G401 (cell line): ENCODE measurements at regions not wholly inside any gene's neighbourhood (a gene's known extent, or its start where the extent isn't known, plus 50 kb on each side); places are given as distances from the start of the nearest gene placed in this dataset.
"Not testable (repeated sequence)": the region's sequence is repeated elsewhere in the genome, so short reads cannot be mapped to it uniquely, and the experiment has no call there.

Source experiments
- DNase-seq: peaks from one replicate; pipeline ENCODE4 v3.0.0-alpha.2; 2015; ENCODE audit warnings: low spot score
- in situ Hi-C: cut with HindIII; loops from 2 replicates; pipeline ENCODE4 v1.10.0; 2016; ENCODE audit warnings: low sequenced_read_pairs, mixed read lengths

GRCh38 chr6:7000825-7001777 is 106.7 kb upstream of the RREB1 start:
- in situ Hi-C loops, result no loop called here
- DNase-seq, result no peak

GRCh38 chr6:7003041-7003440 is 104.7 kb upstream of the RREB1 start:
- DNase-seq, result no peak
- in situ Hi-C loops, result no loop called here

- no peak for DNase-seq
- in situ Hi-C loops, result no loop called here
These were observed 103.0 kb upstream of the RREB1 start for GRCh38 chr6:7004581-7005297.

- no peak for DNase-seq
- in situ Hi-C loops, result no loop called here
These were observed 101.1 kb upstream of the RREB1 start for GRCh38 chr6:7006515-7007191.

GRCh38 chr6:7008451-7008988 is 99.2 kb upstream of the RREB1 start:
- no peak for DNase-seq
- in situ Hi-C loops, result no loop called here

- no peak for DNase-seq
- in situ Hi-C loops, result no loop called here
These were observed 91.5 kb upstream of the RREB1 start for GRCh38 chr6:7016226-7016625.

- in situ Hi-C loops, result no loop called here
- no peak for DNase-seq
These were observed 86.5 kb upstream of the RREB1 start for GRCh38 chr6:7021301-7021700.

- no peak for DNase-seq
- in situ Hi-C loops, result no loop called here
These were observed 81.9 kb upstream of the RREB1 start for GRCh38 chr6:7025861-7026260.

- DNase-seq, in situ Hi-C loops: not testable (repeated sequence)
These were observed 78.8 kb upstream of the RREB1 start for GRCh38 chr6:7028963-7029362.

GRCh38 chr6:7030968-7031367 is 76.8 kb upstream of the RREB1 start:
- DNase-seq, in situ Hi-C loops: not testable (repeated sequence)

- in situ Hi-C loops, result no loop called here
- DNase-seq, result no peak
These were observed 74.6 kb upstream of the RREB1 start for GRCh38 chr6:7033202-7033601.

GRCh38 chr6:7034055-7034454 is 73.7 kb upstream of the RREB1 start:
- in situ Hi-C loops, result no loop called here
- no peak for DNase-seq

- DNase-seq, result no peak
- in situ Hi-C loops, result no loop called here
These were observed 71.9 kb upstream of the RREB1 start for GRCh38 chr6:7035837-7036249.

GRCh38 chr6:7041511-7042026 is 66.2 kb upstream of the RREB1 start:
- DNase-seq, result no peak
- in situ Hi-C loops, result no loop called here

GRCh38 chr6:7042056-7042653 is 65.6 kb upstream of the RREB1 start:
- DNase-seq, result no peak

GRCh38 chr6:7042654-7043545 is 64.9 kb upstream of the RREB1 start:
- in situ Hi-C loops, result no loop called here
- DNase-seq, result no peak

More at GRCh38 chr6:7042056-7042653, 65.6 kb upstream of the RREB1 start:
- in situ Hi-C loops, result no loop called here

GRCh38 chr6:7045331-7045730 is 62.4 kb upstream of the RREB1 start:
- in situ Hi-C loops, result no loop called here
- no peak for DNase-seq

GRCh38 chr6:7045746-7046145 is 62.0 kb upstream of the RREB1 start:
- in situ Hi-C loops, result no loop called here
- no peak for DNase-seq
